Hepatic stellate cell (primary cell): ENCODE measurements at regions not wholly inside any gene's neighbourhood (a gene's known extent, or its start where the extent isn't known, plus 50 kb on each side); places are given as distances from the start of the nearest gene placed in this dataset.

Experiments used
- DNase-seq: peaks from one replicate; pipeline ENCODE4 v3.0.0; 2011; ENCODE audit warnings: low spot score

- DNase-seq: no peak
Observed at GRCh38 chr20:17017232-17017631, 209.6 kb upstream of the PCSK2 start.

- no peak for DNase-seq
Observed at GRCh38 chr20:17021481-17021880, 205.4 kb upstream of the PCSK2 start.

GRCh38 chr20:17023036-17023435 is 203.8 kb upstream of the PCSK2 start:
- no peak for DNase-seq

- DNase-seq: no peak
Observed at GRCh38 chr20:17023806-17024205, 203.0 kb upstream of the PCSK2 start.

GRCh38 chr20:17024513-17025119 is 202.2 kb upstream of the PCSK2 start:
- no peak for DNase-seq

- DNase-seq: no peak
Observed at GRCh38 chr20:17026346-17026745, 200.5 kb upstream of the PCSK2 start.

GRCh38 chr20:17029698-17030097 is 197.1 kb upstream of the PCSK2 start:
- DNase-seq: no peak

GRCh38 chr20:17036541-17036940 is 190.3 kb upstream of the PCSK2 start:
- no peak for DNase-seq

- no peak for DNase-seq
Observed at GRCh38 chr20:17042122-17042521, 184.7 kb upstream of the PCSK2 start.

GRCh38 chr20:17043323-17043722 is 183.5 kb upstream of the PCSK2 start:
- DNase-seq: no peak

- DNase-seq: no peak
Observed at GRCh38 chr20:17044891-17045290, 181.9 kb upstream of the PCSK2 start.

- no peak for DNase-seq
Observed at GRCh38 chr20:17059465-17059864, 167.4 kb upstream of the PCSK2 start.

GRCh38 chr20:17061715-17062114 is 165.1 kb upstream of the PCSK2 start:
- DNase-seq: no peak

- DNase-seq: no peak
Observed at GRCh38 chr20:17062712-17063111, 164.1 kb upstream of the PCSK2 start.

- DNase-seq: no peak
Observed at GRCh38 chr20:17066902-17067301, 159.9 kb upstream of the PCSK2 start.

- no peak for DNase-seq
Observed at GRCh38 chr20:17068084-17068711, 158.6 kb upstream of the PCSK2 start.

- no peak for DNase-seq
Observed at GRCh38 chr20:17077030-17077429, 149.8 kb upstream of the PCSK2 start.

GRCh38 chr20:17083738-17084137 is 143.1 kb upstream of the PCSK2 start:
- DNase-seq: no peak

- DNase-seq: no peak
Observed at GRCh38 chr20:17084909-17085308, 141.9 kb upstream of the PCSK2 start.

GRCh38 chr20:17093782-17094181 is 133.1 kb upstream of the PCSK2 start:
- DNase-seq: no peak

- DNase-seq: no peak
Observed at GRCh38 chr20:17097603-17098002, 129.2 kb upstream of the PCSK2 start.

- no peak for DNase-seq
Observed at GRCh38 chr20:17100506-17100905, 126.3 kb upstream of the PCSK2 start.

GRCh38 chr20:17107127-17107526 is 119.7 kb upstream of the PCSK2 start:
- no peak for DNase-seq

GRCh38 chr20:17108896-17109295 is 117.9 kb upstream of the PCSK2 start:
- DNase-seq: no peak
